HepG2 (cell line): ENCODE measurements at regions not wholly inside any gene's neighbourhood (a gene's known extent, or its start where the extent isn't known, plus 50 kb on each side); places are given as distances from the start of the nearest gene placed in this dataset.

Source experiments
- ETV5 ChIP-seq: IDR thresholded peaks from 2 replicates; pipeline ENCODE4 v1.6.1; 2018; ENCODE audit warnings: missing biosample characterization, missing genetic modification reagents, inconsistent platforms, borderline replicate concordance
- HMG20A ChIP-seq: IDR thresholded peaks from 2 replicates; pipeline ENCODE4 v1.6.1; 2016; ENCODE audit warnings: borderline replicate concordance
- HNRNPL ChIP-seq: fragments of 200-400 bp; formaldehyde crosslinking; IDR thresholded peaks from 2 replicates; pipeline ENCODE4 v1.6.1; 2017; ENCODE audit warnings: mild to moderate bottlenecking, low read depth, low read length
- MAFG ChIP-seq: sonication (generic); formaldehyde crosslinking; IDR thresholded peaks from 2 replicates; pipeline ENCODE4 v1.5.1; 2020; ENCODE audit warnings: mild to moderate bottlenecking, missing genetic modification reagents
- NFE2L1 ChIP-seq: sonication (generic); formaldehyde crosslinking; IDR thresholded peaks from 2 replicates; pipeline ENCODE4 v1.4.0; 2020; ENCODE audit warnings: missing genetic modification reagents, mild to moderate bottlenecking, borderline replicate concordance
- PTBP1 ChIP-seq: fragments of 200-400 bp; formaldehyde crosslinking; IDR thresholded peaks from 2 replicates; pipeline ENCODE4 v1.6.1; 2018; ENCODE audit warnings: low read length, low read depth; ENCODE audit not compliant: poor library complexity, severe bottlenecking
- SAP130 ChIP-seq: IDR thresholded peaks from 2 replicates; pipeline ENCODE4 v1.6.1; 2016; ENCODE audit warnings: low read depth
- SRSF1 ChIP-seq: fragments of 200-400 bp; formaldehyde crosslinking; optimal IDR thresholded peaks from 2 replicates; pipeline ENCODE3; 2017; ENCODE audit warnings: mild to moderate bottlenecking, low read depth, low read length, moderate library complexity
- TBX2 ChIP-seq: sonication (generic); formaldehyde crosslinking; IDR thresholded peaks from 2 replicates; pipeline ENCODE4 v1.5.0; 2020; ENCODE audit warnings: missing genetic modification reagents, mild to moderate bottlenecking, borderline replicate concordance
- ZFP36L1 ChIP-seq: sonication (generic); formaldehyde crosslinking; IDR thresholded peaks from 2 replicates; pipeline ENCODE4 v1.8.0; 2022; ENCODE audit warnings: mild to moderate bottlenecking, missing genetic modification reagents, moderate library complexity
- ZKSCAN1 ChIP-seq: fragments of 150-350 bp; IDR thresholded peaks from 2 replicates; pipeline ENCODE4 v1.6.1; 2014; ENCODE audit warnings: low read length
- ZNF232 ChIP-seq: sonication (generic); formaldehyde crosslinking; IDR thresholded peaks from 2 replicates; pipeline ENCODE4 v1.4.0; 2020; ENCODE audit warnings: missing genetic modification reagents, borderline replicate concordance
- ZNF329 ChIP-seq: sonication (generic); formaldehyde crosslinking; IDR thresholded peaks from 2 replicates; pipeline ENCODE4 v1.9.0; 2021; ENCODE audit warnings: low read depth, mild to moderate bottlenecking, missing genetic modification reagents
- ZNF605 ChIP-seq: sonication (generic); formaldehyde crosslinking; IDR thresholded peaks from 2 replicates; pipeline ENCODE4 v1.8.0; 2022; ENCODE audit warnings: mild to moderate bottlenecking, missing genetic modification reagents
- ZNF720 ChIP-seq: sonication (generic); formaldehyde crosslinking; IDR thresholded peaks from 2 replicates; pipeline ENCODE4 v1.4.0; 2020; ENCODE audit warnings: missing genetic modification reagents
- TF ChIP-seq, protein P1 (sequence below): sonication (generic); formaldehyde crosslinking; IDR thresholded peaks from 2 replicates; pipeline ENCODE4 v1.4.0; 2020; ENCODE audit warnings: missing genetic modification reagents, borderline replicate concordance
- TF ChIP-seq, protein P2 (sequence below): sonication (generic); formaldehyde crosslinking; IDR thresholded peaks from 2 replicates; pipeline ENCODE4 v1.4.0; 2020; ENCODE audit warnings: missing genetic modification reagents
- TF ChIP-seq, protein P3 (sequence below): sonication (generic); formaldehyde crosslinking; IDR thresholded peaks from 2 replicates; pipeline ENCODE4 v1.4.0; 2020; ENCODE audit warnings: missing genetic modification reagents
- TF ChIP-seq, protein P4 (sequence below): sonication (generic); formaldehyde crosslinking; IDR thresholded peaks from 2 replicates; pipeline ENCODE4 v1.8.0; 2022; ENCODE audit warnings: missing genetic modification reagents, low read depth, mild to moderate bottlenecking, borderline replicate concordance
- TF ChIP-seq, protein P5 (sequence below): sonication (generic); formaldehyde crosslinking; IDR thresholded peaks from 2 replicates; pipeline ENCODE4 v1.5.0; 2020; ENCODE audit warnings: missing genetic modification reagents, mild to moderate bottlenecking, borderline replicate concordance

DNA sequence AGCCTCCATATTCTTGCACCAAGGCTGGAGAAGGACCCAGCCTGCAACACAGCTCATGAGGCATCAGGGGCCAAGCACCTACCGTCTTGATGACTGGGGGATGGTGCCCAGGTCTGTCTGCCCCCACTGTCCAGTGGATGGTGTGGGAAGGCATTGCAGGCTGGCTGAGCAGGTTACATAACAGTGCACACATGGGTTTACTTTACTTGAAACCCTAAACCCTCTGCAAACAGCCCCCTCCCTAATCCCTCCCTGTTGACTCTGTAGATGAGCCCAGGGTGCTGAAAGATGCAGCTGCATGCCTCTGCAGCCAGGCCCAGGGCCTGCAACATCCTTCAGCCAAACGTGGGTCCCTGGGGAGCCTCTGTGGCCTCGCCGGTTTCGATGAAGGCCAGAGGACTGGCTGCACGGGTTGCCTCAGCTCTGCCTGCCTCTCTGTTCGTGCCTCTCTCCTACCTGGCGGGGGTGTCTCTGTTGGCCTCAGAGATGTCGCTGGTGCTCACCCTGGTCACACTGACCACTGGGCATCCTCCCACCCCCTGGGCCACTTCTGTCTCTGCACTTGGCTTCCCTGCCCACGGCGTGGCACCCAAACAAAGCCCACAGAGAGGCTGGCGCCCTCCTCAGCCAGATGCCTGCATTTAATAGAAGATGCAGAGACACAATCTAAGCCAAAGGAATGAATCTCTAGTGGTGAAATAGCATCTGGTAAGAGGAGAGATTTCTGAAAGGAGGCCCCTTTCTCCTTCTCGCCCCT is 95.1 kb downstream of the METRNL start (continued):
- TF ChIP-seq, protein P1, sequence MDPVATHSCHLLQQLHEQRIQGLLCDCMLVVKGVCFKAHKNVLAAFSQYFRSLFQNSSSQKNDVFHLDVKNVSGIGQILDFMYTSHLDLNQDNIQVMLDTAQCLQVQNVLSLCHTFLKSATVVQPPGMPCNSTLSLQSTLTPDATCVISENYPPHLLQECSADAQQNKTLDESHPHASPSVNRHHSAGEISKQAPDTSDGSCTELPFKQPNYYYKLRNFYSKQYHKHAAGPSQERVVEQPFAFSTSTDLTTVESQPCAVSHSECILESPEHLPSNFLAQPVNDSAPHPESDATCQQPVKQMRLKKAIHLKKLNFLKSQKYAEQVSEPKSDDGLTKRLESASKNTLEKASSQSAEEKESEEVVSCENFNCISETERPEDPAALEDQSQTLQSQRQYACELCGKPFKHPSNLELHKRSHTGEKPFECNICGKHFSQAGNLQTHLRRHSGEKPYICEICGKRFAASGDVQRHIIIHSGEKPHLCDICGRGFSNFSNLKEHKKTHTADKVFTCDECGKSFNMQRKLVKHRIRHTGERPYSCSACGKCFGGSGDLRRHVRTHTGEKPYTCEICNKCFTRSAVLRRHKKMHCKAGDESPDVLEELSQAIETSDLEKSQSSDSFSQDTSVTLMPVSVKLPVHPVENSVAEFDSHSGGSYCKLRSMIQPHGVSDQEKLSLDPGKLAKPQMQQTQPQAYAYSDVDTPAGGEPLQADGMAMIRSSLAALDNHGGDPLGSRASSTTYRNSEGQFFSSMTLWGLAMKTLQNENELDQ (CRISPR knock-in tag): no peak
- no peak for TF ChIP-seq ETV5 (CRISPR knock-in tag)
- TF ChIP-seq SAP130 (CRISPR knock-in tag): peak; percentile 78
- TF ChIP-seq TBX2 (CRISPR knock-in tag): peak; percentile 98
- TF ChIP-seq ZNF720: no peak
- peak; percentile 83 for TF ChIP-seq HMG20A (CRISPR knock-in tag)
- no peak for TF ChIP-seq MAFG
- TF ChIP-seq, protein P2, sequence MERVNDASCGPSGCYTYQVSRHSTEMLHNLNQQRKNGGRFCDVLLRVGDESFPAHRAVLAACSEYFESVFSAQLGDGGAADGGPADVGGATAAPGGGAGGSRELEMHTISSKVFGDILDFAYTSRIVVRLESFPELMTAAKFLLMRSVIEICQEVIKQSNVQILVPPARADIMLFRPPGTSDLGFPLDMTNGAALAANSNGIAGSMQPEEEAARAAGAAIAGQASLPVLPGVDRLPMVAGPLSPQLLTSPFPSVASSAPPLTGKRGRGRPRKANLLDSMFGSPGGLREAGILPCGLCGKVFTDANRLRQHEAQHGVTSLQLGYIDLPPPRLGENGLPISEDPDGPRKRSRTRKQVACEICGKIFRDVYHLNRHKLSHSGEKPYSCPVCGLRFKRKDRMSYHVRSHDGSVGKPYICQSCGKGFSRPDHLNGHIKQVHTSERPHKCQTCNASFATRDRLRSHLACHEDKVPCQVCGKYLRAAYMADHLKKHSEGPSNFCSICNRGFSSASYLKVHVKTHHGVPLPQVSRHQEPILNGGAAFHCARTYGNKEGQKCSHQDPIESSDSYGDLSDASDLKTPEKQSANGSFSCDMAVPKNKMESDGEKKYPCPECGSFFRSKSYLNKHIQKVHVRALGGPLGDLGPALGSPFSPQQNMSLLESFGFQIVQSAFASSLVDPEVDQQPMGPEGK (CRISPR knock-in tag): peak; percentile 97
- TF ChIP-seq HNRNPL: no peak
- TF ChIP-seq ZNF329: no peak
- no peak; the same call in 1 of the 2 replicates for TF ChIP-seq ZNF232 (CRISPR knock-in tag)
- TF ChIP-seq PTBP1: no peak
- TF ChIP-seq, protein P3, sequence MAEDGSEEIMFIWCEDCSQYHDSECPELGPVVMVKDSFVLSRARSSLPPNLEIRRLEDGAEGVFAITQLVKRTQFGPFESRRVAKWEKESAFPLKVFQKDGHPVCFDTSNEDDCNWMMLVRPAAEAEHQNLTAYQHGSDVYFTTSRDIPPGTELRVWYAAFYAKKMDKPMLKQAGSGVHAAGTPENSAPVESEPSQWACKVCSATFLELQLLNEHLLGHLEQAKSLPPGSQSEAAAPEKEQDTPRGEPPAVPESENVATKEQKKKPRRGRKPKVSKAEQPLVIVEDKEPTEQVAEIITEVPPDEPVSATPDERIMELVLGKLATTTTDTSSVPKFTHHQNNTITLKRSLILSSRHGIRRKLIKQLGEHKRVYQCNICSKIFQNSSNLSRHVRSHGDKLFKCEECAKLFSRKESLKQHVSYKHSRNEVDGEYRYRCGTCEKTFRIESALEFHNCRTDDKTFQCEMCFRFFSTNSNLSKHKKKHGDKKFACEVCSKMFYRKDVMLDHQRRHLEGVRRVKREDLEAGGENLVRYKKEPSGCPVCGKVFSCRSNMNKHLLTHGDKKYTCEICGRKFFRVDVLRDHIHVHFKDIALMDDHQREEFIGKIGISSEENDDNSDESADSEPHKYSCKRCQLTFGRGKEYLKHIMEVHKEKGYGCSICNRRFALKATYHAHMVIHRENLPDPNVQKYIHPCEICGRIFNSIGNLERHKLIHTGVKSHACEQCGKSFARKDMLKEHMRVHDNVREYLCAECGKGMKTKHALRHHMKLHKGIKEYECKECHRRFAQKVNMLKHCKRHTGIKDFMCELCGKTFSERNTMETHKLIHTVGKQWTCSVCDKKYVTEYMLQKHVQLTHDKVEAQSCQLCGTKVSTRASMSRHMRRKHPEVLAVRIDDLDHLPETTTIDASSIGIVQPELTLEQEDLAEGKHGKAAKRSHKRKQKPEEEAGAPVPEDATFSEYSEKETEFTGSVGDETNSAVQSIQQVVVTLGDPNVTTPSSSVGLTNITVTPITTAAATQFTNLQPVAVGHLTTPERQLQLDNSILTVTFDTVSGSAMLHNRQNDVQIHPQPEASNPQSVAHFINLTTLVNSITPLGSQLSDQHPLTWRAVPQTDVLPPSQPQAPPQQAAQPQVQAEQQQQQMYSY (CRISPR knock-in tag): no peak
- TF ChIP-seq, protein P4, sequence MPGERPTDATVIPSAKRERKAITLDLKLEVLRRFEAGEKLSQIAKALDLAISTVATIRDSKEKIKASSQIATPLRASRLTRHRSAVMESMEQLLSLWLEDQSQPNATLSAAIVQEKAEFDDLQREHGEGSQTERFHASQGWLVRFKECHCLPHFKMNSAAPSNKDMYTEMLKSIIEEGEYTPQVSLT (CRISPR knock-in tag): no peak
- no peak for TF ChIP-seq ZKSCAN1
- no peak for TF ChIP-seq ZFP36L1
- peak; percentile 81 for TF ChIP-seq ZNF605 (CRISPR knock-in tag)
- no peak; the same call in 1 of the 2 replicates for TF ChIP-seq NFE2L1 (CRISPR knock-in tag)
- TF ChIP-seq, protein P5, sequence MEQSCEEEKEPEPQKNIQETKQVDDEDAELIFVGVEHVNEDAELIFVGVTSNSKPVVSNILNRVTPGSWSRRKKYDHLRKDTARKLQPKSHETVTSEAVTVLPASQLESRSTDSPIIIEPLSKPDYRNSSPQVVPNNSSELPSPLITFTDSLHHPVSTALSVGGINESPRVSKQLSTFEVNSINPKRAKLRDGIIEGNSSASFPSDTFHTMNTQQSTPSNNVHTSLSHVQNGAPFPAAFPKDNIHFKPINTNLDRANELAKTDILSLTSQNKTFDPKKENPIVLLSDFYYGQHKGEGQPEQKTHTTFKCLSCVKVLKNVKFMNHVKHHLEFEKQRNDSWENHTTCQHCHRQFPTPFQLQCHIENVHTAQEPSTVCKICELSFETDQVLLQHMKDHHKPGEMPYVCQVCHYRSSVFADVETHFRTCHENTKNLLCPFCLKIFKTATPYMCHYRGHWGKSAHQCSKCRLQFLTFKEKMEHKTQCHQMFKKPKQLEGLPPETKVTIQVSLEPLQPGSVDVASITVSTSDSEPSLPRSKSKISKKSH (CRISPR knock-in tag): peak; percentile 29; the same call in 1 of the 2 replicates
- no peak for TF ChIP-seq SRSF1
